ENCODE measurements at regions not wholly inside any gene's neighbourhood (a gene's known extent, or its start where the extent isn't known, plus 50 kb on each side); places are given as distances from the start of the nearest gene placed in this dataset.

- H3K27me3 ChIP-seq (replicated peaks in 1 of 2; ENCODE audit: control insufficient read depth in 2 of 2, extremely low read depth in 1 of 2, insufficient read depth in 2 of 2, low read length in 1 of 2): no peaks in the 10 kb centered on the region
- no peaks in the 10 kb centered on the region for H3K9me3 ChIP-seq
- H3K9me3 Mint-ChIP-seq: peaks cover 20 to 24% (median 23%) of the 10 kb centered on the region in 3 donors
- H3K4me1 Mint-ChIP-seq: no peaks in the 10 kb centered on the region
- no peaks in the 10 kb centered on the region for H3K36me3 ChIP-seq (ENCODE audit: control insufficient read depth in 2 of 2, extremely low read depth in 1 of 2, insufficient read depth in 1 of 2, low read length in 1 of 2)
- ChIA-PET POLR2A (no interaction called here), CTCF (no interaction called here)
- H3K4me3 ChIP-seq (ENCODE audit: control insufficient read depth in 1 of 2, extremely low read depth in 1 of 2, low read length in 1 of 2): no peak overlapping the region
- ATAC-seq (replicated peaks in 1 of 4): no peak
- no peaks in the 10 kb centered on the region for H3K4me1 ChIP-seq (ENCODE audit: control insufficient read depth in 1 of 2, extremely low read depth in 1 of 2, insufficient read depth in 2 of 2, low read length in 2 of 2)
- H3K27me3 Mint-ChIP-seq: no peaks in the 10 kb centered on the region
- no peaks in the 10 kb centered on the region for H3K36me3 Mint-ChIP-seq
- no peak overlapping the region for H3K4me3 Mint-ChIP-seq
- no peak overlapping the region for H3K27ac Mint-ChIP-seq
- DNase-seq: no peak
- no peak overlapping the region for H3K27ac ChIP-seq (ENCODE audit: low read length)
These were observed 1655.2 kb downstream of the LRRC4C start for GRCh38 chr11:39804271-39804670.

GRCh38 chr11:39786682-39787081 lies 1672.8 kb downstream of the LRRC4C start:
- Histone ChIP-seq H3K36me3 (ENCODE audit: control insufficient read depth in 2 of 2, extremely low read depth in 1 of 2, insufficient read depth in 1 of 2, low read length in 1 of 2) (no peaks in the 10 kb centered on the region), H3K27me3 (replicated peaks in 1 of 2; ENCODE audit: control insufficient read depth in 2 of 2, extremely low read depth in 1 of 2, insufficient read depth in 2 of 2, low read length in 1 of 2) (no peaks in the 10 kb centered on the region), H3K9me3 (no peaks in the 10 kb centered on the region), H3K4me1 (ENCODE audit: control insufficient read depth in 1 of 2, extremely low read depth in 1 of 2, insufficient read depth in 2 of 2, low read length in 2 of 2) (no peaks in the 10 kb centered on the region), H3K27ac (ENCODE audit: low read length) (no peak overlapping the region), H3K4me3 (ENCODE audit: control insufficient read depth in 1 of 2, extremely low read depth in 1 of 2, low read length in 1 of 2) (no peak overlapping the region)
- CTCF ChIA-PET: no interaction called here
- Mint-ChIP-seq H3K27ac (no peak overlapping the region), H3K27me3 (no peaks in the 10 kb centered on the region), H3K4me3 (no peak overlapping the region), H3K4me1 (no peaks in the 10 kb centered on the region), H3K36me3 (no peaks in the 10 kb centered on the region), H3K9me3 (peaks cover 2 to 12% (median 8%) of the 10 kb centered on the region in 3 donors)
- WGBS (ENCODE audit: insufficient coverage): 100% methylated on average over 5 of the region's 8 CpGs
- peak in 1 of 35 experiments; percentile 16 for DNase-seq
- ATAC-seq (replicated peaks in 1 of 4): no peak
- POLR2A ChIA-PET: interaction anchor here in 1 of 2 donors (0.6 kb wide), 1 partner anchor 11 kb away, joined by 3 read pairs; no protein-coding TSS in a partner anchor

DNA sequence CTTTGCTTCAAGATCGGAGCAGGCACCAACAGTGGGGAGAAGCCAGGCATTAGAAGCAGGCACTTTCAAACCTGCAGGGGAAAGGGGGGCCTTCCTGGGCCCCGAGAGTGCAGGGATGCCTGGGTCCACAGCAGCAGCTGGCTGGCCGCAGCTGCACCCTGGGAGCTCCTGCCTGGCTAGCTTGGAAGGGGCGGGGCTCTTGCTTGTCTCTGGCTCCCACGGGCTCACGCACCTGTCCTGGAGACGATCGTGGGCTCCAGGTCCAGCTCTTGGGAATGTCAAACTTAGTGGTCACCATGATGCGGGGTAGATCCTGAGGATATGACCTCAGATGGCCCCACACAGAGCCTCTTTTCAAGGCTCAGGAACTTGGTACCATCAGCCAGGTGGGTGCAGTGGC lies 1673.2 kb downstream of the LRRC4C start:
- Histone ChIP-seq H3K36me3 (ENCODE audit: control insufficient read depth in 2 of 2, extremely low read depth in 1 of 2, insufficient read depth in 1 of 2, low read length in 1 of 2) (no peaks in the 10 kb centered on the region), H3K27me3 (replicated peaks in 1 of 2; ENCODE audit: control insufficient read depth in 2 of 2, extremely low read depth in 1 of 2, insufficient read depth in 2 of 2, low read length in 1 of 2) (no peaks in the 10 kb centered on the region), H3K4me3 (ENCODE audit: control insufficient read depth in 1 of 2, extremely low read depth in 1 of 2, low read length in 1 of 2) (no peak overlapping the region), H3K27ac (ENCODE audit: low read length) (no peak overlapping the region), H3K4me1 (ENCODE audit: control insufficient read depth in 1 of 2, extremely low read depth in 1 of 2, insufficient read depth in 2 of 2, low read length in 2 of 2) (no peaks in the 10 kb centered on the region), H3K9me3 (no peaks in the 10 kb centered on the region)
- H3K27ac Mint-ChIP-seq: no peak overlapping the region
- POLR2A ChIA-PET: no interaction called here
- no peak for ATAC-seq (replicated peaks in 1 of 4)
- CTCF ChIA-PET: no interaction called here
- DNase-seq: no peak
- H3K36me3 Mint-ChIP-seq: no peaks in the 10 kb centered on the region
- H3K4me1 Mint-ChIP-seq: no peaks in the 10 kb centered on the region
- H3K9me3 Mint-ChIP-seq: peaks cover 2 to 14% (median 8%) of the 10 kb centered on the region in 3 donors
- 84% methylated on average over 9 of the region's 9 CpGs for WGBS (ENCODE audit: insufficient coverage)
- no peaks in the 10 kb centered on the region for H3K27me3 Mint-ChIP-seq
- H3K4me3 Mint-ChIP-seq: no peak overlapping the region

DNA sequence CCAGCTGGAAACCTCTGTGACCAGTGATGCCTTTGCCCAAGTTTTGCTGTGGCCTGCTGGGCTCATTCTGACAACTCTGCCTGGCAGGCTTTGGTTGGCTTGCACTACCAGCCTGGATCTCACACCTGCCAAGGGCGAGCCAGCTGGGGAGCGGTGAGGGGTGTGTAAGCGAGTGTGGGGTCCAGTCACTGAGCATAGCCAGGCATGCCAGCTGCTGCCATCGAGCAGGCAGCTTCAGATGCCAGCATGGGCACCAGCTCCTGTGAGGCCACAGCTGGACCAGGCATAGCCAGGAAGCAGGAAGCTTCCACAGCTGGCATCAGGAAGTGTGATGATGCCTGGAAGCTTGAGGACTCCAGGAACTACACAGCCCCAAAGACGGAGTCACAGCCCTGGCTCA lies 1674.6 kb downstream of the LRRC4C start:
- H3K27ac Mint-ChIP-seq: no peak overlapping the region
- no peak overlapping the region for H3K4me3 ChIP-seq (ENCODE audit: control insufficient read depth in 1 of 2, extremely low read depth in 1 of 2, low read length in 1 of 2)
- 68% methylated on average over 4 of the region's 5 CpGs for WGBS (ENCODE audit: insufficient coverage)
- H3K4me1 Mint-ChIP-seq: no peaks in the 10 kb centered on the region
- DNase-seq (no peak), ATAC-seq (replicated peaks in 1 of 4) (no peak)
- H3K9me3 ChIP-seq: no peaks in the 10 kb centered on the region
- H3K4me3 Mint-ChIP-seq: no peak overlapping the region
- H3K36me3 Mint-ChIP-seq: no peaks in the 10 kb centered on the region
- H3K27ac ChIP-seq (ENCODE audit: low read length): no peak overlapping the region
- H3K9me3 Mint-ChIP-seq: peaks cover 2 to 15% (median 3%) of the 10 kb centered on the region in 3 donors
- H3K27me3 Mint-ChIP-seq: no peaks in the 10 kb centered on the region
- H3K36me3 ChIP-seq (ENCODE audit: control insufficient read depth in 2 of 2, extremely low read depth in 1 of 2, insufficient read depth in 1 of 2, low read length in 1 of 2): no peaks in the 10 kb centered on the region
- H3K4me1 ChIP-seq (ENCODE audit: control insufficient read depth in 1 of 2, extremely low read depth in 1 of 2, insufficient read depth in 2 of 2, low read length in 2 of 2): no peaks in the 10 kb centered on the region
- CTCF ChIA-PET: no interaction called here
- POLR2A ChIA-PET: no interaction called here
- no peaks in the 10 kb centered on the region for H3K27me3 ChIP-seq (replicated peaks in 1 of 2; ENCODE audit: control insufficient read depth in 2 of 2, extremely low read depth in 1 of 2, insufficient read depth in 2 of 2, low read length in 1 of 2)

- Mint-ChIP-seq H3K4me1 (no peaks in the 10 kb centered on the region), H3K36me3 (no peaks in the 10 kb centered on the region), H3K27ac (no peak overlapping the region), H3K4me3 (no peak overlapping the region), H3K9me3 (peaks cover 0 to 22% (median 9%) of the 10 kb centered on the region in 3 donors), H3K27me3 (no peaks in the 10 kb centered on the region)
- DNase-seq: no peak
- no peak overlapping the region for H3K4me3 ChIP-seq (ENCODE audit: control insufficient read depth in 1 of 2, extremely low read depth in 1 of 2, low read length in 1 of 2)
- H3K27ac ChIP-seq (ENCODE audit: low read length): no peak overlapping the region
- CTCF ChIA-PET: no interaction called here
- no peaks in the 10 kb centered on the region for H3K27me3 ChIP-seq (replicated peaks in 1 of 2; ENCODE audit: control insufficient read depth in 2 of 2, extremely low read depth in 1 of 2, insufficient read depth in 2 of 2, low read length in 1 of 2)
- no peaks in the 10 kb centered on the region for H3K4me1 ChIP-seq (ENCODE audit: control insufficient read depth in 1 of 2, extremely low read depth in 1 of 2, insufficient read depth in 2 of 2, low read length in 2 of 2)
- POLR2A ChIA-PET: no interaction called here
- 15% methylated on average over 3 of the region's 3 CpGs for WGBS (ENCODE audit: insufficient coverage)
- H3K36me3 ChIP-seq (ENCODE audit: control insufficient read depth in 2 of 2, extremely low read depth in 1 of 2, insufficient read depth in 1 of 2, low read length in 1 of 2): no peaks in the 10 kb centered on the region
- no peak for ATAC-seq (replicated peaks in 1 of 4)
- H3K9me3 ChIP-seq: no peaks in the 10 kb centered on the region
These were observed 1679.3 kb downstream of the LRRC4C start for GRCh38 chr11:39780131-39780530.

DNA sequence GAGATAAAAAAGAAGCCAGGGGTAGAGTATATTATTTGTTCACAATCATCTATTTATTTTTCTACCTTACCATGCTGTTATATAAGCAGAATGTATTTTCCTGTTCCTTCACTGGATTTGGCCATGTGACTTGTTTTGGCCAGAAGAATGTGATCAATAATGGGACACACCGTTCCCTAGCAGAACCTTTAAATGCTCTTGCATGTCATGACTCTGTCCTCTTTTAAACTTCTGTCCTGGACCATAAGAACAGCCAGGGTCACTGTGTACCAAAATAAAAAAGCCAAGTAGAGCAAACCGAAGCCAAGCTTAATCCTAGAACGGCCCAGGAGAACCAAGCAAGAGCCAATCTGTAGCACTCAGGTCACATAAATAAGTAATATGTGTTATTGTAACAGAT lies 1682.4 kb downstream of the LRRC4C start:
- POLR2A ChIA-PET: no interaction called here
- H3K27me3 Mint-ChIP-seq: no peaks in the 10 kb centered on the region
- no peaks in the 10 kb centered on the region for H3K36me3 Mint-ChIP-seq
- no peaks in the 10 kb centered on the region for H3K9me3 ChIP-seq
- DNase-seq: no peak
- no peak overlapping the region for H3K4me3 Mint-ChIP-seq
- no peak overlapping the region for H3K27ac Mint-ChIP-seq
- no peaks in the 10 kb centered on the region for H3K27me3 ChIP-seq (replicated peaks in 1 of 2; ENCODE audit: control insufficient read depth in 2 of 2, extremely low read depth in 1 of 2, insufficient read depth in 2 of 2, low read length in 1 of 2)
- H3K4me1 ChIP-seq (ENCODE audit: control insufficient read depth in 1 of 2, extremely low read depth in 1 of 2, insufficient read depth in 2 of 2, low read length in 2 of 2): no peaks in the 10 kb centered on the region
- no CpG with 5 or more reads among the region's 3 CpGs for WGBS (ENCODE audit: insufficient coverage)
- ATAC-seq (replicated peaks in 1 of 4): no peak
- peaks cover 8 to 28% (median 12%) of the 10 kb centered on the region in 3 donors for H3K9me3 Mint-ChIP-seq
- H3K4me1 Mint-ChIP-seq: no peaks in the 10 kb centered on the region
- CTCF ChIA-PET: no interaction called here
- no peak overlapping the region for H3K27ac ChIP-seq (ENCODE audit: low read length)
- H3K36me3 ChIP-seq (ENCODE audit: control insufficient read depth in 2 of 2, extremely low read depth in 1 of 2, insufficient read depth in 1 of 2, low read length in 1 of 2): no peaks in the 10 kb centered on the region
- no peak overlapping the region for H3K4me3 ChIP-seq (ENCODE audit: control insufficient read depth in 1 of 2, extremely low read depth in 1 of 2, low read length in 1 of 2)

- peaks cover 8 to 28% (median 13%) of the 10 kb centered on the region in 3 donors for H3K9me3 Mint-ChIP-seq
- no peak for ATAC-seq (replicated peaks in 1 of 4)
These were observed 1686.8 kb downstream of the LRRC4C start for GRCh38 chr11:39772525-39773137.

More at GRCh38 chr11:39772525-39773137, 1686.8 kb downstream of the LRRC4C start:
- Histone ChIP-seq H3K9me3 (peaks cover 2% of the 10 kb centered on the region), H3K36me3 (ENCODE audit: control insufficient read depth in 2 of 2, extremely low read depth in 1 of 2, insufficient read depth in 1 of 2, low read length in 1 of 2) (no peaks in the 10 kb centered on the region), H3K27ac (ENCODE audit: low read length) (no peak overlapping the region), H3K27me3 (replicated peaks in 1 of 2; ENCODE audit: control insufficient read depth in 2 of 2, extremely low read depth in 1 of 2, insufficient read depth in 2 of 2, low read length in 1 of 2) (no peaks in the 10 kb centered on the region), H3K4me1 (ENCODE audit: control insufficient read depth in 1 of 2, extremely low read depth in 1 of 2, insufficient read depth in 2 of 2, low read length in 2 of 2) (no peaks in the 10 kb centered on the region), H3K4me3 (ENCODE audit: control insufficient read depth in 1 of 2, extremely low read depth in 1 of 2, low read length in 1 of 2) (no peak overlapping the region)
- Mint-ChIP-seq H3K36me3 (no peaks in the 10 kb centered on the region), H3K4me1 (no peaks in the 10 kb centered on the region), H3K4me3 (no peak overlapping the region), H3K27me3 (no peaks in the 10 kb centered on the region), H3K27ac (no peak overlapping the region)
- no CpG with 5 or more reads among the region's 1 CpG for WGBS (ENCODE audit: insufficient coverage)
- ChIA-PET CTCF (no interaction called here), POLR2A (no interaction called here)
- no peak for DNase-seq

All from T-cell (primary cell).